ENCODE measurements at regions not wholly inside any gene's neighbourhood (a gene's known extent, or its start where the extent isn't known, plus 50 kb on each side); places are given as distances from the start of the nearest gene placed in this dataset.

GRCh38 chr7:26992670-26993069 lies 103.1 kb downstream of the HOXA1 start:
- Histone ChIP-seq H3K9me3 (ENCODE audit: control insufficient read depth, insufficient read depth, low read depth, low read length) (no peaks in the 10 kb centered on the region), H3K4me1 (ENCODE audit: control insufficient read depth, insufficient read depth, low read length) (no peaks in the 10 kb centered on the region), H3K4me3 (ENCODE audit: low read depth, low read length) (no peak overlapping the region), H3K27ac (ENCODE audit: extremely low read depth, low read depth, low read length) (no peak overlapping the region), H3K36me3 (ENCODE audit: control insufficient read depth in 2 of 2, insufficient read depth in 1 of 2, low read length in 2 of 2) (no peaks in the 10 kb centered on the region)
- ChIA-PET CTCF (no interaction called here), POLR2A (no interaction called here)
- TF ChIP-seq, protein P1, sequence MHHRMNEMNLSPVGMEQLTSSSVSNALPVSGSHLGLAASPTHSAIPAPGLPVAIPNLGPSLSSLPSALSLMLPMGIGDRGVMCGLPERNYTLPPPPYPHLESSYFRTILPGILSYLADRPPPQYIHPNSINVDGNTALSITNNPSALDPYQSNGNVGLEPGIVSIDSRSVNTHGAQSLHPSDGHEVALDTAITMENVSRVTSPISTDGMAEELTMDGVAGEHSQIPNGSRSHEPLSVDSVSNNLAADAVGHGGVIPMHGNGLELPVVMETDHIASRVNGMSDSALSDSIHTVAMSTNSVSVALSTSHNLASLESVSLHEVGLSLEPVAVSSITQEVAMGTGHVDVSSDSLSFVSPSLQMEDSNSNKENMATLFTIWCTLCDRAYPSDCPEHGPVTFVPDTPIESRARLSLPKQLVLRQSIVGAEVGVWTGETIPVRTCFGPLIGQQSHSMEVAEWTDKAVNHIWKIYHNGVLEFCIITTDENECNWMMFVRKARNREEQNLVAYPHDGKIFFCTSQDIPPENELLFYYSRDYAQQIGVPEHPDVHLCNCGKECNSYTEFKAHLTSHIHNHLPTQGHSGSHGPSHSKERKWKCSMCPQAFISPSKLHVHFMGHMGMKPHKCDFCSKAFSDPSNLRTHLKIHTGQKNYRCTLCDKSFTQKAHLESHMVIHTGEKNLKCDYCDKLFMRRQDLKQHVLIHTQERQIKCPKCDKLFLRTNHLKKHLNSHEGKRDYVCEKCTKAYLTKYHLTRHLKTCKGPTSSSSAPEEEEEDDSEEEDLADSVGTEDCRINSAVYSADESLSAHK (tag by site-specific recombination; IDR thresholded peaks at IDR 0.05) = no peak
- TF ChIP-seq ZNF768 (tag by site-specific recombination; IDR thresholded peaks at IDR 0.05) (no peak), ZIC2 (tag by site-specific recombination; IDR thresholded peaks at IDR 0.05) (no peak), MEIS1 (CRISPR knock-in tag; IDR thresholded peaks at IDR 0.05; ENCODE audit: borderline replicate concordance) (no peak), ZNF621 (tag by site-specific recombination; IDR thresholded peaks at IDR 0.05) (no peak), ZNF560 (tag by site-specific recombination; IDR thresholded peaks at IDR 0.05; ENCODE audit: borderline replicate concordance) (no peak), ZNF624 (tag by site-specific recombination; IDR thresholded peaks at IDR 0.05) (no peak), ZNF555 (tag by site-specific recombination; conservative IDR thresholded peaks at IDR 0.05) (no peak), YY2 (tag by site-specific recombination; IDR thresholded peaks at IDR 0.05) (no peak), ZNF140 (tag by site-specific recombination; IDR thresholded peaks at IDR 0.05) (no peak), ZNF391 (tag by site-specific recombination; IDR thresholded peaks at IDR 0.05; ENCODE audit: borderline replicate concordance, low read depth) (no peak), ZNF626 (tag by site-specific recombination; IDR thresholded peaks at IDR 0.05) (no peak), ZNF223 (tag by site-specific recombination; IDR thresholded peaks at IDR 0.05) (no peak), ZNF175 (tag by site-specific recombination; IDR thresholded peaks at IDR 0.05) (no peak), ZNF561 (tag by site-specific recombination; IDR thresholded peaks at IDR 0.05; ENCODE audit: borderline replicate concordance) (no peak), KLF16 (tag by site-specific recombination; IDR thresholded peaks at IDR 0.05) (no peak), SCRT1 (tag by site-specific recombination; IDR thresholded peaks at IDR 0.05; ENCODE audit: borderline replicate concordance) (no peak), ZNF654 (tag by site-specific recombination; IDR thresholded peaks at IDR 0.05; ENCODE audit: low read depth) (no peak)
- TF ChIP-seq, protein P2, sequence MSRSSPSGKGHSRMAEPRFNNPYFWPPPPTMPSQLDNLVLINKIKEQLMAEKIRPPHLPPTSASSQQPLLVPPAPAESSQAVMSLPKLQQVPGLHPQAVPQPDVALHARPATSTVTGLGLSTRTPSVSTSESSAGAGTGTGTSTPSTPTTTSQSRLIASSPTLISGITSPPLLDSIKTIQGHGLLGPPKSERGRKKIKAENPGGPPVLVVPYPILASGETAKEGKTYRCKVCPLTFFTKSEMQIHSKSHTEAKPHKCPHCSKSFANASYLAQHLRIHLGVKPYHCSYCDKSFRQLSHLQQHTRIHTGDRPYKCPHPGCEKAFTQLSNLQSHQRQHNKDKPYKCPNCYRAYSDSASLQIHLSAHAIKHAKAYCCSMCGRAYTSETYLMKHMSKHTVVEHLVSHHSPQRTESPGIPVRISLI (tag by site-specific recombination; IDR thresholded peaks at IDR 0.05) = no peak
- TF ChIP-seq, protein P3, sequence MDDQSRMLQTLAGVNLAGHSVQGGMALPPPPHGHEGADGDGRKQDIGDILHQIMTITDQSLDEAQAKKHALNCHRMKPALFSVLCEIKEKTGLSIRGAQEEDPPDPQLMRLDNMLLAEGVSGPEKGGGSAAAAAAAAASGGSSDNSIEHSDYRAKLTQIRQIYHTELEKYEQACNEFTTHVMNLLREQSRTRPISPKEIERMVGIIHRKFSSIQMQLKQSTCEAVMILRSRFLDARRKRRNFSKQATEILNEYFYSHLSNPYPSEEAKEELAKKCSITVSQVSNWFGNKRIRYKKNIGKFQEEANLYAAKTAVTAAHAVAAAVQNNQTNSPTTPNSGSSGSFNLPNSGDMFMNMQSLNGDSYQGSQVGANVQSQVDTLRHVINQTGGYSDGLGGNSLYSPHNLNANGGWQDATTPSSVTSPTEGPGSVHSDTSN (CRISPR knock-in tag; IDR thresholded peaks at IDR 0.05) = no peak

- Histone ChIP-seq H3K27ac (ENCODE audit: extremely low read depth, low read depth, low read length) (no peak overlapping the region), H3K4me1 (ENCODE audit: control insufficient read depth, insufficient read depth, low read length) (no peaks in the 10 kb centered on the region), H3K4me3 (ENCODE audit: low read depth, low read length) (no peak overlapping the region), H3K36me3 (ENCODE audit: control insufficient read depth in 2 of 2, insufficient read depth in 1 of 2, low read length in 2 of 2) (no peaks in the 10 kb centered on the region), H3K9me3 (ENCODE audit: control insufficient read depth, insufficient read depth, low read depth, low read length) (no peaks in the 10 kb centered on the region)
- TF ChIP-seq ZFHX2 (tag by site-specific recombination; conservative IDR thresholded peaks at IDR 0.05) = no peak
- TF ChIP-seq ZNF274 (IDR thresholded peaks at IDR 0.05; ENCODE audit: low read length) = no peak
- TF ChIP-seq ZNF274 (tag by site-specific recombination; IDR thresholded peaks at IDR 0.05; ENCODE audit: borderline replicate concordance) = no peak
- TF ChIP-seq ZBTB21 (tag by site-specific recombination; IDR thresholded peaks at IDR 0.05) = no peak
- TF ChIP-seq, protein P4, sequence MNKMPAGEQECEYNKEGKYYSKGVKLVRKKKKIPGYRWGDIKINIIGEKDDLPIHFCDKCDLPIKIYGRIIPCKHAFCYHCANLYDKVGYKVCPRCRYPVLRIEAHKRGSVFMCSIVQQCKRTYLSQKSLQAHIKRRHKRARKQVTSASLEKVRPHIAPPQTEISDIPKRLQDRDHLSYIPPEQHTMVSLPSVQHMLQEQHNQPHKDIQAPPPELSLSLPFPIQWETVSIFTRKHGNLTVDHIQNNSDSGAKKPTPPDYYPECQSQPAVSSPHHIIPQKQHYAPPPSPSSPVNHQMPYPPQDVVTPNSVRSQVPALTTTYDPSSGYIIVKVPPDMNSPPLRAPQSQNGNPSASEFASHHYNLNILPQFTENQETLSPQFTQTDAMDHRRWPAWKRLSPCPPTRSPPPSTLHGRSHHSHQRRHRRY (tag by site-specific recombination; IDR thresholded peaks at IDR 0.05) = no peak
- TF ChIP-seq SP3 (tag by site-specific recombination; IDR thresholded peaks at IDR 0.05) = no peak
- no peak for TF ChIP-seq ZFP41 (tag by site-specific recombination; IDR thresholded peaks at IDR 0.05; ENCODE audit: borderline replicate concordance)
- no peak for TF ChIP-seq EGR2 (tag by site-specific recombination; IDR thresholded peaks at IDR 0.05; ENCODE audit: low read depth)
- TF ChIP-seq AEBP2 (tag by site-specific recombination; IDR thresholded peaks at IDR 0.05; ENCODE audit: borderline replicate concordance) = no peak
- no peak for TF ChIP-seq ZNF174 (tag by site-specific recombination; IDR thresholded peaks at IDR 0.05)
- POLR2A ChIA-PET = no interaction called here
- CTCF ChIA-PET = interaction anchor here (0.7 kb wide), 1 partner anchor 103 kb away, joined by 3 read pairs; no protein-coding TSS in a partner anchor
These were observed 104.0 kb downstream of the HOXA1 start for GRCh38 chr7:26991796-26992195.

Measured in HEK293 (cell line).